ENCODE measurements at regions not wholly inside any gene's neighbourhood (a gene's known extent, or its start where the extent isn't known, plus 50 kb on each side); places are given as distances from the start of the nearest gene placed in this dataset.

DNA sequence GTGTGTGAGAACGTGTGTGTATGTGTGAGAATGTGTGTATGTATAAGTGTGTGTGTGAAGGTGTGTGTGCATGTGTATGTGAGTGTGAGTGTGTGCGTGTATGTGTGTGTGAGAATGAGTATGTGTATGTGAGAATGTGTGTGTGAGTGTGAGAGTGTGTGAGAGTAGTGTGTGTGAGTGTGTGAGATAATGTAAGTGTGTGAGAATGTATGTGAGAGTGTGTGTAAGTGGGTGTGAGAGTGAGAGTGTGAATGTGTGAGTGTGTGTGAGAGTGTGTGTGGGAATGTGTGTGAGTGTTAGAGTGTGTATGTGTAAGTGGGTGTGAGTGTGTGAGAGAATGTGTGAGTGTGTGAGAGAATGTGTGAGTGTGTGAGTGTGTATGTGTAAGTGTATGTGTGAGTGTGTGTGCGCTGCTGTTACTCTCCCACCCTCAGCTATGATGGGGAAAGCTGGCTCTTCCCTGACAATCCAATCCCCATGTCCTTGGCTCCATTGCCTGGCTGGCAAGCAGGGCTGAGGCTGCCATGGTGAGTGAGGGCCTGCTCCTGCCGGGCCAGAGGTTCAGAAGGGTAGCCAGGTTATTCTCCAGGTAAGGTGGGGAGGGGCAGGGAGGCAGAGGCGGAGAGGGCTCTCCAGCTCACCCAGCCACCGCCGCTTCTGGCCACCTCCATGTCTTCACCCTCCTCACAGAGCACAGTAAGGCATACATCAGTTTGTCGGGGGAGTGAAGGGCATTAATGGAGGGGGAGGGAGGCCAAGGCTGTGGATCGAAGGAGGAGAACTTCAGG, 72.6 kb upstream of the PCBD1 start:
- H3K9me3 ChIP-seq = no peaks in the 10 kb centered on the region
- H4K20me1 ChIP-seq (ENCODE audit: insufficient read depth) = no peaks in the 10 kb centered on the region
- H3K4me2 ChIP-seq = no peak overlapping the region
- H3K27ac ChIP-seq (ENCODE audit: low read depth in 2 of 2, low read length in 1 of 2) = no peak overlapping the region
- no peaks in the 10 kb centered on the region for H3F3A ChIP-seq (replicated peaks; ENCODE audit: insufficient read depth)
- H3K4me3 ChIP-seq (ENCODE audit: low read depth in 2 of 2, low read length in 1 of 2) = no peak overlapping the region
- CTCF ChIA-PET = no interaction called here
- H3K27me3 ChIP-seq (ENCODE audit: insufficient read depth) = peaks cover 7% of the 10 kb centered on the region; the same call in 1 of the 2 replicates
- no peak for DNase-seq
- POLR2A ChIA-PET = no interaction called here
- TF ChIP-seq EZH2phosphoT487 (IDR thresholded peaks at IDR 0.05; ENCODE audit: borderline replicate concordance, low read depth) (no peak), FOXJ3 (CRISPR knock-in tag; IDR thresholded peaks at IDR 0.05) (no peak)
- H3K4me1 ChIP-seq (ENCODE audit: control insufficient read depth in 1 of 2, insufficient read depth in 2 of 2, low read depth in 1 of 2, low read length in 1 of 2) = no peaks in the 10 kb centered on the region; a peak in 1 of 4 replicates
- H3K79me2 ChIP-seq (ENCODE audit: insufficient read depth) = no peaks in the 10 kb centered on the region
- H2AFZ ChIP-seq (ENCODE audit: low read depth) = no peak overlapping the region
- no peaks in the 10 kb centered on the region for H3K9me2 ChIP-seq
- H3K36me3 ChIP-seq (replicated peaks in 1 of 2; ENCODE audit: control insufficient read depth in 1 of 2, insufficient read depth in 2 of 2, low read length in 1 of 2) = no peaks in the 10 kb centered on the region
- no peak overlapping the region for H3K9ac ChIP-seq
- 53% methylated on average over 9 of the region's 9 CpGs for WGBS (ENCODE audit: low lambda C conversion rate)

DNA sequence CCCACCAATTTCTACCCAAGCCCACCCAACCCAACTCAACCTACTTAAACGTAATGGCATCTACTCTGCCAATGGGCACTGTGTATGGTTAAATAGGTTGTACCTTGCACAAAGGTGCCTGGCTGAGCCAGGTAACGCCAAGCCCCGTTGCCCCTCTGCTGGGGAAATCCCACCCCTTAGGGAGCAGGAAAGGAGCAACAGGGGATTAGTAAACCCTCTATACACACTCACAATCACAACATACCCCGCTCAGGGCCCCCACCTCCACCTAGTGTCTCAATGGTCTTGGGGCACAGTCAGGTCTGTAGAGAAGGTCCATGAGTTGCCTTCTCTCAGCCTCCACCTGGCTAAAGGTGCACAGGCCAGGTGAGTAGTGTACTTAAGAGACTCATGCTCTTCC, 74.3 kb upstream of the PCBD1 start:
- ChIA-PET CTCF (no interaction called here), POLR2A (no interaction called here)
- no peak for DNase-seq
- peaks cover 0 to 7% of the 10 kb centered on the region in 2 experiments; a peak in 1 of 4 replicates for H3K4me1 ChIP-seq (ENCODE audit: control insufficient read depth in 1 of 2, insufficient read depth in 2 of 2, low read depth in 1 of 2, low read length in 1 of 2)
- no peaks in the 10 kb centered on the region for H3K79me2 ChIP-seq (ENCODE audit: insufficient read depth)
- TF ChIP-seq GATA2 (CRISPR knock-in tag; IDR thresholded peaks at IDR 0.05) (no peak), NFIC (IDR thresholded peaks at IDR 0.05; ENCODE audit: borderline replicate concordance) (no peak), SIN3A (IDR thresholded peaks at IDR 0.05; ENCODE audit: borderline replicate concordance, low read depth, low read length) (no peak), POLR2AphosphoS5 (IDR thresholded peaks at IDR 0.05; ENCODE audit: low read depth, low read length) (no peak), ELF1 (IDR thresholded peaks at IDR 0.05) (no peak), RXRA (IDR thresholded peaks at IDR 0.05; ENCODE audit: borderline replicate concordance, low read depth) (no peak), FOSL2 (IDR thresholded peaks at IDR 0.05; ENCODE audit: borderline replicate concordance, low read depth) (no peak), EZH2phosphoT487 (IDR thresholded peaks at IDR 0.05; ENCODE audit: borderline replicate concordance, low read depth) (no peak), FOXJ3 (CRISPR knock-in tag; IDR thresholded peaks at IDR 0.05) (no peak), MXI1 (IDR thresholded peaks at IDR 0.05; ENCODE audit: low read depth, low read length) (no peak)
- TF ChIP-seq, protein P1, sequence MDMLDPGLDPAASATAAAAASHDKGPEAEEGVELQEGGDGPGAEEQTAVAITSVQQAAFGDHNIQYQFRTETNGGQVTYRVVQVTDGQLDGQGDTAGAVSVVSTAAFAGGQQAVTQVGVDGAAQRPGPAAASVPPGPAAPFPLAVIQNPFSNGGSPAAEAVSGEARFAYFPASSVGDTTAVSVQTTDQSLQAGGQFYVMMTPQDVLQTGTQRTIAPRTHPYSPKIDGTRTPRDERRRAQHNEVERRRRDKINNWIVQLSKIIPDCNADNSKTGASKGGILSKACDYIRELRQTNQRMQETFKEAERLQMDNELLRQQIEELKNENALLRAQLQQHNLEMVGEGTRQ (IDR thresholded peaks at IDR 0.05; ENCODE audit: borderline replicate concordance, low read depth, low read length) = no peak
- TF ChIP-seq, protein P2, sequence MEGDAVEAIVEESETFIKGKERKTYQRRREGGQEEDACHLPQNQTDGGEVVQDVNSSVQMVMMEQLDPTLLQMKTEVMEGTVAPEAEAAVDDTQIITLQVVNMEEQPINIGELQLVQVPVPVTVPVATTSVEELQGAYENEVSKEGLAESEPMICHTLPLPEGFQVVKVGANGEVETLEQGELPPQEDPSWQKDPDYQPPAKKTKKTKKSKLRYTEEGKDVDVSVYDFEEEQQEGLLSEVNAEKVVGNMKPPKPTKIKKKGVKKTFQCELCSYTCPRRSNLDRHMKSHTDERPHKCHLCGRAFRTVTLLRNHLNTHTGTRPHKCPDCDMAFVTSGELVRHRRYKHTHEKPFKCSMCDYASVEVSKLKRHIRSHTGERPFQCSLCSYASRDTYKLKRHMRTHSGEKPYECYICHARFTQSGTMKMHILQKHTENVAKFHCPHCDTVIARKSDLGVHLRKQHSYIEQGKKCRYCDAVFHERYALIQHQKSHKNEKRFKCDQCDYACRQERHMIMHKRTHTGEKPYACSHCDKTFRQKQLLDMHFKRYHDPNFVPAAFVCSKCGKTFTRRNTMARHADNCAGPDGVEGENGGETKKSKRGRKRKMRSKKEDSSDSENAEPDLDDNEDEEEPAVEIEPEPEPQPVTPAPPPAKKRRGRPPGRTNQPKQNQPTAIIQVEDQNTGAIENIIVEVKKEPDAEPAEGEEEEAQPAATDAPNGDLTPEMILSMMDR (IDR thresholded peaks at IDR 0.05) = no peak
- TF ChIP-seq, protein P3, sequence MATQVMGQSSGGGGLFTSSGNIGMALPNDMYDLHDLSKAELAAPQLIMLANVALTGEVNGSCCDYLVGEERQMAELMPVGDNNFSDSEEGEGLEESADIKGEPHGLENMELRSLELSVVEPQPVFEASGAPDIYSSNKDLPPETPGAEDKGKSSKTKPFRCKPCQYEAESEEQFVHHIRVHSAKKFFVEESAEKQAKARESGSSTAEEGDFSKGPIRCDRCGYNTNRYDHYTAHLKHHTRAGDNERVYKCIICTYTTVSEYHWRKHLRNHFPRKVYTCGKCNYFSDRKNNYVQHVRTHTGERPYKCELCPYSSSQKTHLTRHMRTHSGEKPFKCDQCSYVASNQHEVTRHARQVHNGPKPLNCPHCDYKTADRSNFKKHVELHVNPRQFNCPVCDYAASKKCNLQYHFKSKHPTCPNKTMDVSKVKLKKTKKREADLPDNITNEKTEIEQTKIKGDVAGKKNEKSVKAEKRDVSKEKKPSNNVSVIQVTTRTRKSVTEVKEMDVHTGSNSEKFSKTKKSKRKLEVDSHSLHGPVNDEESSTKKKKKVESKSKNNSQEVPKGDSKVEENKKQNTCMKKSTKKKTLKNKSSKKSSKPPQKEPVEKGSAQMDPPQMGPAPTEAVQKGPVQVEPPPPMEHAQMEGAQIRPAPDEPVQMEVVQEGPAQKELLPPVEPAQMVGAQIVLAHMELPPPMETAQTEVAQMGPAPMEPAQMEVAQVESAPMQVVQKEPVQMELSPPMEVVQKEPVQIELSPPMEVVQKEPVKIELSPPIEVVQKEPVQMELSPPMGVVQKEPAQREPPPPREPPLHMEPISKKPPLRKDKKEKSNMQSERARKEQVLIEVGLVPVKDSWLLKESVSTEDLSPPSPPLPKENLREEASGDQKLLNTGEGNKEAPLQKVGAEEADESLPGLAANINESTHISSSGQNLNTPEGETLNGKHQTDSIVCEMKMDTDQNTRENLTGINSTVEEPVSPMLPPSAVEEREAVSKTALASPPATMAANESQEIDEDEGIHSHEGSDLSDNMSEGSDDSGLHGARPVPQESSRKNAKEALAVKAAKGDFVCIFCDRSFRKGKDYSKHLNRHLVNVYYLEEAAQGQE (IDR thresholded peaks at IDR 0.05; ENCODE audit: low read depth, low read length) = no peak
- no peaks in the 10 kb centered on the region for H3K27me3 ChIP-seq (ENCODE audit: insufficient read depth)
- H3F3A ChIP-seq (replicated peaks; ENCODE audit: insufficient read depth) = no peaks in the 10 kb centered on the region
- H2AFZ ChIP-seq (ENCODE audit: low read depth) = no peak overlapping the region
- no peaks in the 10 kb centered on the region for H4K20me1 ChIP-seq (ENCODE audit: insufficient read depth)
- H3K9me2 ChIP-seq = no peaks in the 10 kb centered on the region
- H3K4me2 ChIP-seq = no peak overlapping the region
- no peak overlapping the region for H3K27ac ChIP-seq (ENCODE audit: low read depth in 2 of 2, low read length in 1 of 2)
- H3K36me3 ChIP-seq (replicated peaks in 1 of 2; ENCODE audit: control insufficient read depth in 1 of 2, insufficient read depth in 2 of 2, low read length in 1 of 2) = no peaks in the 10 kb centered on the region
- H3K4me3 ChIP-seq (ENCODE audit: low read depth in 2 of 2, low read length in 1 of 2) = no peak overlapping the region
- H3K9ac ChIP-seq = no peak overlapping the region
- WGBS (ENCODE audit: low lambda C conversion rate) = 46% methylated on average over 4 of the region's 4 CpGs
- no peaks in the 10 kb centered on the region for H3K9me3 ChIP-seq
